D341Med (cell line): ENCODE measurements at regions not wholly inside any gene's neighbourhood (a gene's known extent, or its start where the extent isn't known, plus 50 kb on each side); places are given as distances from the start of the nearest gene placed in this dataset.

Experiments
- DNase-seq: peaks from one replicate; pipeline ENCODE4 v3.0.0; 2012; ENCODE audit warnings: low spot score

DNA sequence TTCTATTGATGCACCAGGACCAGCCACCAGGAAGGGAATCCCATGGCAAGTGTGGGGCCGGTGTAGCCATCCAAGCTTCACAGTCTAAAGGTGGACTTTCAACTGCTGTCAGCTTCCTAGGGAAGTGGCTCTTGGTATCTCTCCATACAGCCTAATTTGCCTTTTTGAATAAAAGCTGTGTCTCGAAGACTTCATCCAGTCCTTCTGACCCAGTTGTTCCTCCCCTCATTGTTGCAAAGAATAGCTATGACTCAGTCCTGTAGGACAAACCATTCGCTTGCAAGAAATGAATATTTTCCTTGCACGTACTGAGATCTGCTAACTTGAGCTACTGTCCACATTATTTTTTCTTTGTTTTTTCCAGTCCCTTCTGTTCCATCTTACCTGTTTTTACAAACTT, 145.1 kb upstream of the CTSO start:
- no peak for DNase-seq

DNA sequence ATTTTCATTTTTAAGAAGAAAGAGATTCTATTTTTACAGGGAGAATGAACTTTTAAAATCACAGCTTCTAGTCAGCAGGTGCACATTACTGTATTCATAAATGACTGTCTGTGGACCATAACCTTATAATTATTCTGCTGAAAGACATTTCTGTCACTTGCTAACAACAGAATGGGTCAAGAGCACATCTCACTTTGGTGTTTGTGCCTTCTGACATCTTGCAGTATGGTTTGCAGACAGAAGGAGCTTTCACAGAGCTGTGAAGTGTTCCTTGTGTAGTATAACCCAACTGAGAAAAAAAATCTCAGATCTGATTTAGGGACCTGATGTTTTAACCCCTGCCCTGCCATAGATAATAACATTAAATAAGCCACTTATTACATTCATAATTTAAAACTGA, 131.4 kb upstream of the CTSO start:
- DNase-seq: no peak

DNA sequence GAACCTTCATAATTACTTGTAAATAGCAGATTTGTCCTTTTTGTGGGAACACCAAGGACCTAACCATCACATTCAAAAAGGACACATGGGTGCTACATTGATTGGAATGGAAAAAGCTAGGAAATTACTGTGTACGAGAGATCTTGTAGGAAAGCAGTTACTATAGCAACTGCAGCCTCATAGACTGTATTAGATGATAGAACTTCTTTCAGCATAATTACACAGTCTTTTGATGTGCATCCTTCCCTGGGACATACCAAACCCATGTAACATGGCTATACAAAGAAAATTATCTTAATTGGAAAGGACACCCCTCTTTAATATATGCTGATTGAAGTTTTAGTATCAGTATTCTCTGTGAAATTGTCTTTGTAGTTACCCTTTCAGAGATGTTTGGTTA, 130.7 kb upstream of the CTSO start:
- DNase-seq: no peak

DNA sequence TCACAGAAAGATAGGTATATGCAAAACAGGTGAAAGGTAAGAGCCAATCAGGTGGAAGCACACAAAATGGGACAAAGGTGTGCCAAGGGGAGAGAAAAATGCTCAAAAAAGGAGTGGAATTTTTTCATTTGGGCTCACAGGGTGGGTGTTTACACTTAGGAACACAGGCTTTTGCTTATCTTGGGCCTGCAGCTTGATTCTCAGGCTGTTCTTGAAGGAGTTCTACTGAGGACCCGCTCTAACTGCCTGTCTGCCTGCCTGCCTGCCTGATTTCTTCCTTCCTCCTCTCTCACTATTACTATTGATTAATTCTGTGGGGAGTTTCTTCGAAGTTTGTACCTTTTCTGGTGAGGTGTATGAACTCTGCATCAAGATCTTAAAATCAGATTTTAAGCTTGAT, 120.3 kb upstream of the CTSO start:
- no peak for DNase-seq

DNA sequence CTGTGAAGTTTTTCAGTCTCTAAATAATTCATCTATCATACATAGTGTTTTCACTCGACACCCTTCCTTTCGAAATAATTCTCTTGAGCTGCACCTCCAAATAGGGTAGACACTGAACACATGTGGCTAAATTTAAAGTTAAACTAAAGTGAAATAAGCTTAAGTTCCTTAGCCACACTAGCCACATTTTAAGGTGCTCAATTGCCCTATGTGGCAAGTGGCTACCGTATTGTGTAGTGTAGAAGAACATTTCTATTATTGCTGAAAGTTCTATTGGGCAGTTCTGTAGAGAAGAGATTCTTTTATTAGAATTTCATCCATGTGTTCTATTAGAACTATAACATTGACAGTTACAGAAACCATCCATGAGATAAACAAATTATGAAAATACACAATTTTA, 107.0 kb upstream of the CTSO start:
- DNase-seq: no peak

DNA sequence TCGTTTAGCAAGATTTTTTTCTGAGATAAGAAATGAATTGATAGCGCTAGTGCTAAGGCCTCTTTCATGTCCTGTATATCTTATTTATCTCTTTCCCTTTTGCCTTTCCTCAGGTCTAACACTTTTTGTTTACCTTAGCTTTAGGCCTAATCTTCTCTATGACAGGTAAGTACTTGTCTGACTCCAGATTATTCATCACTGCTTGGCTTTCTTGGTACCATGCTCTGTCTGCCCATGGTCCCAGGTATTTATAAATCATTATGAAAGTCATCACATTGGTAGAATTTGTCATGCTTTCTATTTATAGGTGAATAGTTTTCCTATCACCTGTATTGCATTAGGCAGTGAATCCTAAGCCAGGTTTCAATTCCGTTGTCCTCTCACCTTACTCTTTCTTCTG, 99.5 kb upstream of the CTSO start:
- no peak for DNase-seq

DNA sequence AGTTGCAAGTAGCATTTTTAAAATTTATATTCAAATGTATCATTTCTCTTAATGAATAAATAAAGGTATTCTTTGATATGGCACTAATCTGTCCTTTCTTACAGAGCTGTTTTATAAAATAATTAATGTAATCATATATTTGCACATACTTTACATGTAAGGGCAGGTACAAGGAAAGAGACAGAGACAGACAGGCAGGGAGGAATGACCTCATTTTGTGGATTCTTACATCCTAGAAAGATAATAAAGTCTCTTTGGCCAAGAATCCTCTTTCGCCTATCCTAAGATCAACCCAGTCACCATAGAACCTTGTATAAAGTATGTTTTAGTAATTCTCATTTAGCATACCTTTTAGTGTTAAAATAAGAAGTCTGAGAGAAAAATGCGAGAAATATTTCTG, 98.5 kb upstream of the CTSO start:
- no peak for DNase-seq

DNA sequence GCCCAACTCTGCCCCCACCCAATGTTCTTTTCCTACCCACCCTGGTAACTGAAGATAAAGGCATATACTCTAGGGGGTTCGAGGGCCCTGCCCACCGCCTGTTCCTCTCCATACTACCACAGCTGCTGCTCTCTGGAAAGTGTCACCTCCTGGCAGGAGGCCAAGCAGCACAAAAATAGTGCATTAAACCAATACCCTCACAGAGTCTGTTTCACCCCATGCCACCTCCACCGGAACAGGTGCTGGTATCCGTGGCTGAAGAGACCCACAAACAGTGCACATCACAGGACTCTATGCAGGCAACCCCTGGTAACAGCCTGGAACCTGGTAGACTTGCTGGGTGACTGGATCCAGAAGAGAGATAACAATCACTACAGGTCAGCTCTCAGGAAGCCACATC, 85.1 kb upstream of the CTSO start:
- no peak for DNase-seq

DNA sequence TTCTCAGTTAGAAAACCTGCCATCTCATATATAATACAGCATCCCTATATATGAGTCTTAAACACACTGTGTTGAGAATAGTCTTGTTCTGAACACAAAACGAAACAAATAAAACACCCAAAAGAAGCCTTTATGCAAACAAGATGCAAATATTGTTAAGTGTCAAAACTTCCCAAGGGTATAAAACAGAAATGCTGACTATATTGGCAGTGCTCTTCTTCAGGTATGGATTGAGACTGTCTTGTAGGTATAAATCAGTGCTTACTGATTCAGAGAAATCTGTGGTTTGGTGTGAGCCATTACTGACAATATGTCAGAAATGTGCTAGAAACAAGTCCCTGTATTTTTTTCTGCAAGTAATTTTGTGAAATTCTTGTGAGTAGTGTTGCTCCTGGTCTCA, 82.8 kb upstream of the CTSO start:
- no peak for DNase-seq

DNA sequence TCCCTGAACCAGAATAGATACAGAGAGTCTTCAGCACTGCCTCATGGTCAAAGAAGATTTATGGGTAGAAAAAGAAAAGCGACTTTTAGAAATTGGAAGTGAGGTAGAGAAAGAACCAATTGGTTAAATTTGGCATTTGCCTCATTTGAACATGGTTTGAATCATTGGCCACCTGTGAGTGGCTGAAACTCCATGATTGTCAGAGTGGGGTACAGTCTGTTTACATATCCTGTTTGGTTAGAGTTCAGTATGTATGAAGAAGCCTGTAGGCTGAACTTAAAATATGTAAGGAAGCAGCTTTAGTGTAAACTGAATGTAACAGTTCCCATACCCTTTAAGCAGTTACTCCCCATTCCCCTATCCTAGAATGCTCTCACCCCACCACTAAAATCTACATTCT, 76.0 kb upstream of the CTSO start:
- no peak for DNase-seq

DNA sequence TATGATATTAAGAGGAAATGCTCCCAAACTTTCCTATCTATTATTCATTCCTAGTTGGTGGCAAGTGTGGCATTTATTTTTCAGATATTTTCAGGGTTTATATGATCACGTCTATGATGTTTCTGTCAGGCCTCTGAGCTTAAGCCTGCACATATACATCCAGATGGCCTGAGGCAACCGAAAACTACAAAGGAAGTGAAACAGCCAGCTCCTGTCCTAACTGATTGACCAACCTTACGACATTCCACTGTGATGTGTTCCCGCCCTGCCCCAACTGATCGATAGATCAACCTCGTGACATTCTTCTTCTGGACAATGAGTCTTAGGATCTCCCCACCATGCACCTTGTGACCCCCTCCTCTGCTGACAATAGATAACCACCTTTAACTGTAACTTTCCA, 67.6 kb upstream of the CTSO start:
- no peak for DNase-seq

DNA sequence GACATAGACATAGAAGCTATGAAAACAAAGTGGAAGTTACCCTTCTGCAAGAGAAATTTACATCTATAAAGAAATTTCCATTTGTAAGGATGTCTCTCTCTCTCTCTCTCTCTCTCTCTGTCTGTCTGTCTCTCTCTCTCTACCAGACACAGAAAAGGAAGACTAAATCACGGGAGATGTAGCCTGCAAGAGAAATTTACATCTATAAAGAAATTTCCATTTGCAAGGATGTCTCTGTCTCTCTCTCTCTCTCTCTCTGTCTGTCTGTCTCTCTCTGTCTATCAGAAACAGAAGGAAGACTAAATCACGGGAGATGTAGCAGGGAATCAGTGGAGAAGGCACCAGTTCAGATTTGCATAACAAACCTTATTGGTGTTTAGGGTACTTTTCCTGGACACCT, 65.6 kb upstream of the CTSO start:
- no peak for DNase-seq

DNA sequence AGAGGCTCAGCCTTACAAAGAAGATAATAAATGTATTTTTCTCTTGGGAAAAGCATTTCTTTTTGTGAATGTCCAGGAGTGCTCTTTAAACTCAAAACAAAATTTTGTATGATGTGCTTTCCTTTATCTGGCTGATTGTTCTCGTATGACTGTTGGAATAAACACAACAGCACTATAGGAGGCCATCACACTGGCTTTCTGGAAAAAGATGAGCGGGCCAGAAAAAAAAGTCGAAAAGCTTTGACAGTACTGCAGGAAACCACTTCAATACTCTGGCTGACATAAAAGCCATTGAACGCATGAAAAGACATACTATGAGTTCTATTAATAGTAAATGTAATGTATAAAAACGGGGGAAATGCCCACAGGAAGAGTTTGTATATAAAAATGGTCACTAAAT, 64.7 kb upstream of the CTSO start:
- no peak for DNase-seq

DNA sequence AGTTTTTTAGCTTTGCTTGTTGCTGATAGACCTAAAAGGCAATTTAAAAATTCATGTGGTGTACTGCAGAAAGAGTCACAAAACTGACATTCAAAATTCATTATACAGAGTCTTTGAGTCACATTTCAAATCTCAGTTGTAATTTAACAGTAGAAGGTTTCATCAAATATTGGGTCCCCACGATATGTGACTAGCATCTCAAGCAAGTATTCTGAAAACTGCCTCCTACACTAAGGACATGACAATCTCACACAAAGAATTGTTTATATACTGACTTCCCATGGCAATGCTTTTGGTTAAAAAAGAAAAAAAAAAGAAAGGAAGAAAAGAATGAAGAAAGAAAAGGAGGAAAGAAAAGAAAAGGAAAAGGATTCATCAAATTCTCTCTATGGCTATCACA, 62.1 kb upstream of the CTSO start:
- no peak for DNase-seq

DNA sequence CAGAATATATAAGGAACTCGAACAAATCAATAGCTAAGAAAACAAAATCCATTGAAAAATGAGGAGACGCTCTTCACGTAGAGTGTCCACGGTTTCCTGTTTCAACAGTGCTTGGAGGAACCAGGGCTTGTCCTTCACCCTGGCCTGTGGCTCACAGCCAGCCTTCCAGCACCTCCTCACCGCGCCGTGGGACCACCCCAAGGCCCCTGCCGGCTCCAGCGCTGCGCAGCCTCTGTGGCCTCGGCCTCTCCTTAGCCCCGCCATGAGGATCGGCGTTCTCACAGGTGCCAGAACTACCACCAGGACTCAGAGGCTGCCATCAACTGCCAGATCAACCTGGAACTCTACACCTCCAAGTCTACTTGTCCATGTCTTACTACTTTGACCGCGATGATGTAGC, 52.5 kb upstream of the CTSO start:
- DNase-seq: peak; percentile 15
